Chondrocyte (in vitro differentiated cells): ENCODE measurements at regions not wholly inside any gene's neighbourhood (a gene's known extent, or its start where the extent isn't known, plus 50 kb on each side); places are given as distances from the start of the nearest gene placed in this dataset.

Experiments
- DNase-seq: peaks from one replicate; pipeline ENCODE4 v3.0.0; 2021; ENCODE audit warnings: mixed read lengths, low spot score
- H3K27ac Mint-ChIP-seq: one replicate; pipeline ENCODE4 v1.8.0; 2021; ENCODE audit warnings: mild to moderate bottlenecking, moderate library complexity, mixed read lengths; ENCODE audit not compliant: unreplicated experiment
- H3K27me3 Mint-ChIP-seq: 2 replicates; pipeline ENCODE4 v1.8.0; 2021; ENCODE audit warnings: low read depth, mixed read lengths
- H3K36me3 Mint-ChIP-seq: 2 replicates; pipeline ENCODE4 v1.8.0; 2021; ENCODE audit warnings: low read depth, mixed read lengths
- H3K4me1 Mint-ChIP-seq: 2 replicates; pipeline ENCODE4 v1.8.0; 2021; ENCODE audit warnings: low read depth, mild to moderate bottlenecking, mixed read lengths
- H3K4me3 Mint-ChIP-seq: one replicate; pipeline ENCODE4 v1.8.0; 2021; ENCODE audit warnings: mild to moderate bottlenecking, moderate library complexity, mixed read lengths; ENCODE audit not compliant: unreplicated experiment
- H3K9me3 Mint-ChIP-seq: 2 replicates; pipeline ENCODE4 v1.8.0; 2021; ENCODE audit warnings: low read depth, mixed read lengths
- TF ChIP-seq, protein P1 (sequence below): fragments of 200-600 bp; sonication (generic); IDR thresholded peaks from 2 replicates; pipeline ENCODE4 v1.5.0; 2021; ENCODE audit warnings: antibody characterized with exemption, mild to moderate bottlenecking, moderate library complexity

DNA sequence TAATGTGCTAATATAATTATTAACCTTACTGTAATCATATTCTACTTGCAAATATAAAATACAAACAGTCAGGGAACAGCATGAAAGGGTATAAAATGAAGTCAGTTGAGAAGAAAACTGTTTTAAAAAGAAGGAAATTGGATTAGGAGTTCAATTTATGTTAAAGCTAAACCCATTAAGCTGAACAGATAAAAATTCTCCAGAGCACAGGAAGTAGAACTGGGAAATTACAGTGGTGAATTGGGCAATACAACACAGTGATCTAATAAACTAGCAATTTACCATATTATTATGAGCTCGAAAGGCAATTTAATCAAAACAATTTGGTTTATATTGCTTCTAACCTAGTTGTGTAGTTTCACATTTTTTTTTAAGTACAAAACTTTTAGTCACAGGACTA is 407.4 kb upstream of the RGS17 start:
- no peak for DNase-seq
- TF ChIP-seq, protein P1, sequence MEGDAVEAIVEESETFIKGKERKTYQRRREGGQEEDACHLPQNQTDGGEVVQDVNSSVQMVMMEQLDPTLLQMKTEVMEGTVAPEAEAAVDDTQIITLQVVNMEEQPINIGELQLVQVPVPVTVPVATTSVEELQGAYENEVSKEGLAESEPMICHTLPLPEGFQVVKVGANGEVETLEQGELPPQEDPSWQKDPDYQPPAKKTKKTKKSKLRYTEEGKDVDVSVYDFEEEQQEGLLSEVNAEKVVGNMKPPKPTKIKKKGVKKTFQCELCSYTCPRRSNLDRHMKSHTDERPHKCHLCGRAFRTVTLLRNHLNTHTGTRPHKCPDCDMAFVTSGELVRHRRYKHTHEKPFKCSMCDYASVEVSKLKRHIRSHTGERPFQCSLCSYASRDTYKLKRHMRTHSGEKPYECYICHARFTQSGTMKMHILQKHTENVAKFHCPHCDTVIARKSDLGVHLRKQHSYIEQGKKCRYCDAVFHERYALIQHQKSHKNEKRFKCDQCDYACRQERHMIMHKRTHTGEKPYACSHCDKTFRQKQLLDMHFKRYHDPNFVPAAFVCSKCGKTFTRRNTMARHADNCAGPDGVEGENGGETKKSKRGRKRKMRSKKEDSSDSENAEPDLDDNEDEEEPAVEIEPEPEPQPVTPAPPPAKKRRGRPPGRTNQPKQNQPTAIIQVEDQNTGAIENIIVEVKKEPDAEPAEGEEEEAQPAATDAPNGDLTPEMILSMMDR: no peak

GRCh38 chr6:153537422-153537821 is 406.3 kb upstream of the RGS17 start:
- no peak for DNase-seq

More for the DNA sequence above, 407.4 kb upstream of the RGS17 start:
- H3K36me3 Mint-ChIP-seq: no peaks in the 10 kb centered on the region
- no peak overlapping the region for H3K4me3 Mint-ChIP-seq
- no peak overlapping the region for H3K27ac Mint-ChIP-seq
- peaks cover 5% of the 10 kb centered on the region for H3K9me3 Mint-ChIP-seq
- no peaks in the 10 kb centered on the region for H3K27me3 Mint-ChIP-seq
- H3K4me1 Mint-ChIP-seq: no peaks in the 10 kb centered on the region

GRCh38 chr6:153526479-153526878 is 395.4 kb upstream of the RGS17 start:
- TF ChIP-seq, protein P1: no peak
- Mint-ChIP-seq H3K4me3 (no peak overlapping the region), H3K36me3 (no peaks in the 10 kb centered on the region), H3K9me3 (peaks cover 13% of the 10 kb centered on the region), H3K27me3 (peaks cover 2% of the 10 kb centered on the region), H3K27ac (no peak overlapping the region), H3K4me1 (no peaks in the 10 kb centered on the region)
- no peak for DNase-seq

More at GRCh38 chr6:153537422-153537821, 406.3 kb upstream of the RGS17 start:
- H3K27ac Mint-ChIP-seq: no peak overlapping the region
- no peaks in the 10 kb centered on the region for H3K4me1 Mint-ChIP-seq
- TF ChIP-seq, protein P1: no peak
- no peaks in the 10 kb centered on the region for H3K27me3 Mint-ChIP-seq
- no peaks in the 10 kb centered on the region for H3K9me3 Mint-ChIP-seq
- H3K36me3 Mint-ChIP-seq: no peaks in the 10 kb centered on the region
- no peak overlapping the region for H3K4me3 Mint-ChIP-seq

DNA sequence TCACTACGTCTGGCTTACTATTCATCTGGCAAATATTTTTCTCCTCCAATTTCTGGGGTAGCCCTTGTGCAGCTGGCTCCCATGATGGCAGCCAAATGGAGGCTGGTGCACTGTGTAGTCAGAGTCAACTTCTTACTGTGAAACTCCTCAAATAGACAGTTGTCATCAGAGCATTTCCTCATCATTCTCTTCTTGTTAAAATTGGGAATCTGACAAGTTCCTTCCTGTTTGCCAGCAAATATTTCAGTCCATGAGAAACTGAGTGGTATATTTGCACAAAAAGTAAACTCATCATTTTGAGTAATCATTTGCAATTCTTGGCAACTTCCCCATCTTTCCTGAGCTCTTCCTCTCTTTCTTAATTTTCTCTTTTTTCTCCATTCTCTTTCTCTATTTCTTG is 394.9 kb upstream of the RGS17 start:
- no peak overlapping the region for H3K4me3 Mint-ChIP-seq
- peaks cover 2% of the 10 kb centered on the region for H3K27me3 Mint-ChIP-seq
- H3K4me1 Mint-ChIP-seq: no peaks in the 10 kb centered on the region
- H3K27ac Mint-ChIP-seq: no peak overlapping the region
- no peaks in the 10 kb centered on the region for H3K36me3 Mint-ChIP-seq
- DNase-seq: no peak
- peaks cover 8% of the 10 kb centered on the region for H3K9me3 Mint-ChIP-seq
- TF ChIP-seq, protein P1: no peak

GRCh38 chr6:153523390-153523789 is 392.3 kb upstream of the RGS17 start:
- Mint-ChIP-seq H3K36me3 (peaks cover 3% of the 10 kb centered on the region), H3K4me3 (no peak overlapping the region), H3K4me1 (no peaks in the 10 kb centered on the region), H3K27me3 (peaks cover 2% of the 10 kb centered on the region), H3K9me3 (peaks cover 21% of the 10 kb centered on the region), H3K27ac (no peak overlapping the region)
- DNase-seq: no peak
- TF ChIP-seq, protein P1: no peak
